Endothelial cell of umbilical vein (primary cell): ENCODE measurements at regions not wholly inside any gene's neighbourhood (a gene's known extent, or its start where the extent isn't known, plus 50 kb on each side); places are given as distances from the start of the nearest gene placed in this dataset.

Experiments
- BruUV-seq: library from RNA; stranded (reverse); fragments of 400-500 nt; replicated peaks from 2 replicates; lab custom pipeline; 2021; lab: Mats Ljungman, UMichigan
- CTCF ChIA-PET: fragments of 300-600, 350-600 bp; sonication (Branson Sonifier 250); formaldehyde crosslinking; loops from one replicate; lab custom pipeline; 2021; ENCODE audit warnings: antibody characterized with exemption, inconsistent platforms; lab: Charles Lee
- POLR2A ChIA-PET: fragments of 300-600, 350-600 bp; sonication (Branson Sonifier 250); formaldehyde crosslinking; loops from one replicate; lab custom pipeline; 2021; ENCODE audit warnings: antibody characterized with exemption, inconsistent platforms; lab: Charles Lee
- DNase-seq: peaks from one replicate; pipeline ENCODE4 v3.0.0-alpha.2; 2011; ENCODE audit warnings: low read depth, low spot score
- FAIRE-seq: peaks from 2 replicates; lab custom pipeline; 2011; peaks lifted over from hg19 to GRCh38; lab: Jason Lieb, UNC
- H2AFZ ChIP-seq: 2 replicates; pipeline ENCODE4 v1.6.0; 2012; ENCODE audit warnings: low read depth, low read length, control low read depth, inconsistent platforms
- H3K27ac ChIP-seq: 2 replicates; pipeline ENCODE4 v1.5.1; 2011; ENCODE audit warnings: low read depth, mild to moderate bottlenecking, control low read depth, low read length, moderate library complexity; ENCODE audit not compliant: insufficient read depth
- H3K27me3 ChIP-seq, 2 experiments: 2 replicates each; pipeline versions ENCODE4 v1.6.0 to v1.6.1; 2011; ENCODE audit warnings: low read length in 2 of 2, mixed read lengths in 1 of 2; ENCODE audit not compliant: control insufficient read depth in 2 of 2, insufficient read depth in 2 of 2
- H3K36me3 ChIP-seq, 2 experiments: 2 replicates in 1 of 2; 3 replicates in 1 of 2; pipeline ENCODE4 v1.5.1; 2011; ENCODE audit warnings: low read length in 2 of 2, mild to moderate bottlenecking in 1 of 2, moderate library complexity in 1 of 2; ENCODE audit not compliant: control insufficient read depth in 2 of 2, insufficient read depth in 2 of 2; ENCODE audit errors: extremely low read depth in 1 of 2
- H3K4me1 ChIP-seq: 3 replicates; pipeline ENCODE4 v1.5.1; 2011; ENCODE audit warnings: mild to moderate bottlenecking, low read length; ENCODE audit not compliant: control insufficient read depth, insufficient read depth; ENCODE audit errors: extremely low read depth
- H3K4me2 ChIP-seq: 2 replicates; pipeline ENCODE4 v1.6.1; 2011; ENCODE audit warnings: low read length, control low read depth, mixed read lengths; ENCODE audit not compliant: insufficient read depth
- H3K4me3 ChIP-seq, 3 experiments: fragments of 200-600 bp in 1 of 3; sonication (generic), shearing (Covaris generic) in 1 of 3; replicated peaks in 1 of 3; 2 replicates each; pipeline ENCODE4 v1.5.1; 2011 to 2016; ENCODE audit warnings: control low read depth in 3 of 3, low read length in 3 of 3, mild to moderate bottlenecking in 2 of 3, inconsistent platforms in 1 of 3, low read depth in 1 of 3, moderate library complexity in 1 of 3; ENCODE audit not compliant: insufficient read depth in 1 of 3
- H3K79me2 ChIP-seq: 2 replicates; pipeline ENCODE4 v1.6.0; 2012; ENCODE audit warnings: low read length, inconsistent platforms; ENCODE audit not compliant: control insufficient read depth, insufficient read depth
- H3K9ac ChIP-seq: replicated peaks from 2 replicates; pipeline ENCODE3; 2011; ENCODE audit warnings: low read length, control low read depth; ENCODE audit not compliant: insufficient read depth; ENCODE audit errors: extremely low read depth
- H3K9me1 ChIP-seq: replicated peaks from 3 replicates; pipeline ENCODE4 v1.6.0; 2011; ENCODE audit warnings: mild to moderate bottlenecking, low read length; ENCODE audit not compliant: control insufficient read depth, insufficient read depth; ENCODE audit errors: extremely low read depth
- H3K9me3 ChIP-seq: replicated peaks from 2 replicates; pipeline ENCODE4 v1.5.1; 2012; ENCODE audit warnings: low read length, inconsistent platforms; ENCODE audit not compliant: control insufficient read depth, insufficient read depth
- H4K20me1 ChIP-seq: replicated peaks from 2 replicates; pipeline ENCODE3; 2011; ENCODE audit warnings: mild to moderate bottlenecking, low read length; ENCODE audit not compliant: control insufficient read depth, insufficient read depth; ENCODE audit errors: extremely low read depth
- EZH2 ChIP-seq: IDR thresholded peaks from 2 replicates; pipeline ENCODE4 v1.6.1; 2012; ENCODE audit warnings: borderline replicate concordance, low read depth, mild to moderate bottlenecking, moderate library complexity, low read length, inconsistent platforms; ENCODE audit not compliant: severe bottlenecking
- FOS ChIP-seq: IDR thresholded peaks from 2 replicates; pipeline ENCODE4 v1.6.1; 2011; ENCODE audit warnings: mild to moderate bottlenecking, low read length, moderate library complexity, borderline replicate concordance; ENCODE audit not compliant: insufficient read depth
- GATA2 ChIP-seq: IDR thresholded peaks from 2 replicates; pipeline ENCODE4 v1.7.0; 2011; ENCODE audit warnings: low read depth, mild to moderate bottlenecking, moderate library complexity, mixed read lengths, low read length; ENCODE audit not compliant: insufficient read length, insufficient read depth
- JUN ChIP-seq: IDR thresholded peaks from 2 replicates; pipeline ENCODE4 v1.6.1; 2011; ENCODE audit warnings: borderline replicate concordance, low read depth; ENCODE audit not compliant: insufficient read length, insufficient read depth
- MYC ChIP-seq: IDR thresholded peaks from one replicate; pipeline ENCODE4 v1.6.1; 2011; ENCODE audit warnings: mild to moderate bottlenecking, low read depth, low read length
- POLR2A ChIP-seq: IDR thresholded peaks from 2 replicates; pipeline ENCODE4 v1.6.1; 2012; ENCODE audit warnings: low read depth, mild to moderate bottlenecking, control low read depth, low read length
- POLR2AphosphoS5 ChIP-seq: IDR thresholded peaks from 2 replicates; pipeline ENCODE4 v1.6.1; 2012; ENCODE audit warnings: low read depth, mild to moderate bottlenecking, control low read depth, low read length, moderate library complexity; ENCODE audit not compliant: insufficient read depth
- dilution Hi-C: fragments of 300-500 bp; cut with MboI; formaldehyde crosslinking; loops from one replicate; pipeline ENCODE4 v1.15.0; 2019; ENCODE audit warnings: low sequenced_read_pairs; ENCODE audit not compliant: extremely low pct_ligation_motif_present
- intact Hi-C: fragments of 100-400 bp; cut with micrococcal nuclease; formaldehyde crosslinking; loops from one replicate; pipeline ENCODE4 v1.10.0; 2022
- TF ChIP-seq, protein P1 (sequence below), 2 donors: IDR thresholded peaks; 1 replicate in 1 of 2; 2 replicates in 1 of 2; pipeline ENCODE4 v1.5.1; 2011; ENCODE audit warnings: low read length in 2 of 2, mild to moderate bottlenecking in 2 of 2, moderate library complexity in 2 of 2, control low read depth in 1 of 2, inconsistent platforms in 1 of 2, low read depth in 1 of 2; ENCODE audit not compliant: insufficient read depth in 1 of 2; ENCODE audit errors: extremely low read depth in 1 of 2
- TF ChIP-seq, protein P2 (sequence below): IDR thresholded peaks from 2 replicates; pipeline ENCODE4 v1.6.1; 2011; ENCODE audit not compliant: insufficient read depth, insufficient read length

- no peaks in the 10 kb centered on the region for H3K9me3 ChIP-seq
- FAIRE-seq (no peak), DNase-seq (no peak)
- peaks cover 0 to 2% of the 10 kb centered on the region in 2 experiments for H3K27me3 ChIP-seq
- H3K9me1 ChIP-seq = no peaks in the 10 kb centered on the region
- no peaks in the 10 kb centered on the region for H3K36me3 ChIP-seq
- no peak overlapping the region for H3K4me2 ChIP-seq
- CTCF ChIA-PET = interaction anchor here (0.7 to 1.4 kb wide), 2 partner anchors 13 to 102 kb away, joined by 3 read pairs; no protein-coding TSS in a partner anchor
- no peaks in the 10 kb centered on the region for H4K20me1 ChIP-seq
- intact Hi-C loops = no loop called here
- no peaks in the 10 kb centered on the region for H3K79me2 ChIP-seq
- dilution Hi-C loops = no loop called here
- TF ChIP-seq GATA2 (no peak), JUN (no peak), EZH2 (no peak), POLR2AphosphoS5 (no peak), POLR2A (no peak), MYC (no peak), FOS (no peak)
- TF ChIP-seq, protein P1, sequence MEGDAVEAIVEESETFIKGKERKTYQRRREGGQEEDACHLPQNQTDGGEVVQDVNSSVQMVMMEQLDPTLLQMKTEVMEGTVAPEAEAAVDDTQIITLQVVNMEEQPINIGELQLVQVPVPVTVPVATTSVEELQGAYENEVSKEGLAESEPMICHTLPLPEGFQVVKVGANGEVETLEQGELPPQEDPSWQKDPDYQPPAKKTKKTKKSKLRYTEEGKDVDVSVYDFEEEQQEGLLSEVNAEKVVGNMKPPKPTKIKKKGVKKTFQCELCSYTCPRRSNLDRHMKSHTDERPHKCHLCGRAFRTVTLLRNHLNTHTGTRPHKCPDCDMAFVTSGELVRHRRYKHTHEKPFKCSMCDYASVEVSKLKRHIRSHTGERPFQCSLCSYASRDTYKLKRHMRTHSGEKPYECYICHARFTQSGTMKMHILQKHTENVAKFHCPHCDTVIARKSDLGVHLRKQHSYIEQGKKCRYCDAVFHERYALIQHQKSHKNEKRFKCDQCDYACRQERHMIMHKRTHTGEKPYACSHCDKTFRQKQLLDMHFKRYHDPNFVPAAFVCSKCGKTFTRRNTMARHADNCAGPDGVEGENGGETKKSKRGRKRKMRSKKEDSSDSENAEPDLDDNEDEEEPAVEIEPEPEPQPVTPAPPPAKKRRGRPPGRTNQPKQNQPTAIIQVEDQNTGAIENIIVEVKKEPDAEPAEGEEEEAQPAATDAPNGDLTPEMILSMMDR (IDR thresholded peaks at IDR 0.05; ENCODE audit: extremely low read depth in 1 of 2, insufficient read depth in 1 of 2, low read depth in 1 of 2, low read length in 2 of 2) = no peak
- TF ChIP-seq, protein P2, sequence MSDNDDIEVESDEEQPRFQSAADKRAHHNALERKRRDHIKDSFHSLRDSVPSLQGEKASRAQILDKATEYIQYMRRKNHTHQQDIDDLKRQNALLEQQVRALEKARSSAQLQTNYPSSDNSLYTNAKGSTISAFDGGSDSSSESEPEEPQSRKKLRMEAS = no peak
- H2AFZ ChIP-seq = no peak overlapping the region
- peaks cover 8% of the 10 kb centered on the region for H3K4me1 ChIP-seq
- no peak overlapping the region for H3K27ac ChIP-seq
- no TSS peak for BruUV-seq
- no peak overlapping the region for H3K4me3 ChIP-seq
- no peak overlapping the region for H3K9ac ChIP-seq
- POLR2A ChIA-PET = no interaction called here
Measured at GRCh38 chr5:54765165-54766028, 220.0 kb downstream of the ESM1 start.
